Neural crest cell (in vitro differentiated cells): ENCODE measurements at regions not wholly inside any gene's neighbourhood (a gene's known extent, or its start where the extent isn't known, plus 50 kb on each side); places are given as distances from the start of the nearest gene placed in this dataset.

ENCODE experiments used
- DNase-seq: peaks from one replicate; pipeline ENCODE4 v3.0.0; 2021; ENCODE audit warnings: low read depth, mixed read lengths, low spot score
- H3K27ac Mint-ChIP-seq: one replicate; pipeline ENCODE4 v1.8.0; 2021; ENCODE audit warnings: mild to moderate bottlenecking, mixed read lengths; ENCODE audit not compliant: unreplicated experiment
- H3K27me3 Mint-ChIP-seq: 2 replicates; pipeline ENCODE4 v1.8.0; 2021; ENCODE audit warnings: low read depth, mild to moderate bottlenecking, mixed read lengths
- H3K36me3 Mint-ChIP-seq: 2 replicates; pipeline ENCODE4 v1.8.0; 2021; ENCODE audit warnings: low read depth, mild to moderate bottlenecking, mixed read lengths
- H3K4me1 Mint-ChIP-seq: 2 replicates; pipeline ENCODE4 v1.8.0; 2021; ENCODE audit warnings: mixed read lengths
- H3K4me3 Mint-ChIP-seq: one replicate; pipeline ENCODE4 v1.8.0; 2021; ENCODE audit warnings: mild to moderate bottlenecking, mixed read lengths
- H3K9me3 Mint-ChIP-seq: 2 replicates; pipeline ENCODE4 v1.8.0; 2021; ENCODE audit warnings: mixed read lengths
- CTCF ChIP-seq: fragments of 200-600 bp; sonication (generic); conservative IDR thresholded peaks from 2 replicates; pipeline ENCODE4 v1.5.0; 2021; ENCODE audit warnings: antibody characterized with exemption, mild to moderate bottlenecking

DNA sequence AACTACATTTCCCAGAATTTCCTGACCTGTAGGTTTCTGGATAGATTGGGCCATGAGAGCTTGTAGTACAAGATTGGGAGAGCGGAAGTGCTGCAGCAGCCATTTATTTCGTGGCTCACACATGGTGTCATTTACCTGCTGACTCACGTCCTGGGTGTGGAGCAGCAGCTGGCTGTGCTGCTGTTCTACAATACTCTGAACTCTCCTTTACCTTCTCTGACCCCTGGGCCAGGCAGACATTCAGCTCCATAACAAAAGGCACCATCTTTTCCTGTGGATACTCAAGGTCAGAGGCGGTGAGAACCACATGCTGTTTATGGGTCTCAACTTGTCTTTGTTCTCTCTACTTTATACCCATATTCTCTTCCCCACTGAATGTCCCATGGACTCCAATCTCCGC, 490.2 kb downstream of the IGSF11 start:
- no peak overlapping the region for H3K4me3 Mint-ChIP-seq

GRCh38 chr3:118548434-118548833, 486.2 kb downstream of the IGSF11 start:
- Mint-ChIP-seq H3K36me3 (no peaks in the 10 kb centered on the region), H3K4me1 (peaks cover 5% of the 10 kb centered on the region), H3K27me3 (no peaks in the 10 kb centered on the region), H3K27ac (no peak overlapping the region), H3K4me3 (no peak overlapping the region), H3K9me3 (no peaks in the 10 kb centered on the region)
- no peak for TF ChIP-seq CTCF
- no peak for DNase-seq

More for the DNA sequence above, 490.2 kb downstream of the IGSF11 start:
- peaks cover 5% of the 10 kb centered on the region for H3K4me1 Mint-ChIP-seq
- H3K27me3 Mint-ChIP-seq: no peaks in the 10 kb centered on the region
- H3K9me3 Mint-ChIP-seq: no peaks in the 10 kb centered on the region
- no peak overlapping the region for H3K27ac Mint-ChIP-seq
- no peaks in the 10 kb centered on the region for H3K36me3 Mint-ChIP-seq
- no peak for TF ChIP-seq CTCF
- no peak for DNase-seq

- no peak for TF ChIP-seq CTCF
- no peaks in the 10 kb centered on the region for H3K27me3 Mint-ChIP-seq
- no peak overlapping the region for H3K27ac Mint-ChIP-seq
- DNase-seq: no peak
- H3K36me3 Mint-ChIP-seq: no peaks in the 10 kb centered on the region
- H3K4me3 Mint-ChIP-seq: no peak overlapping the region
- peaks cover under 1% of the 10 kb centered on the region for H3K4me1 Mint-ChIP-seq
- no peaks in the 10 kb centered on the region for H3K9me3 Mint-ChIP-seq
Observed at GRCh38 chr3:118550122-118550521, 484.5 kb downstream of the IGSF11 start.

DNA sequence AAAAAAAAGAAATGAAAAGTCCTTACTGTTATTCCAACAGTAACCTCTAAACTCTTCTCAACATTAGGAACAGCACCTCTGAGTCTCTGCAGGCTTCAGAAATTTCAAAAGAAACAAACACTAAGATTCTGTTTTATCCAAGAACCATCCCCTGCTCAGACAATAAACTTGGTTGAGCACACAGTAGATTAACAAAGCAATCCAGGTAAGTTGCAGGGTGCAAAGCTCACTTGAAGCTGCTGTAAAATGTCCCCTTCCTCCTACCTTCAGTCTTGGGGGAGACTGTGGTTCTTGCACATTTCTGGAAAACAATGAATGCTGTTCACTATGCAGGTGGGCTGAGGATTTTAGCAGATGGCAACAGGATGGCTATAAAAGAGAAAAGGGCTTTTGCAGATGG, 484.1 kb downstream of the IGSF11 start:
- Mint-ChIP-seq H3K4me1 (no peaks in the 10 kb centered on the region), H3K9me3 (no peaks in the 10 kb centered on the region), H3K4me3 (no peak overlapping the region), H3K27me3 (no peaks in the 10 kb centered on the region), H3K36me3 (no peaks in the 10 kb centered on the region), H3K27ac (no peak overlapping the region)
- no peak for TF ChIP-seq CTCF
- DNase-seq: no peak

DNA sequence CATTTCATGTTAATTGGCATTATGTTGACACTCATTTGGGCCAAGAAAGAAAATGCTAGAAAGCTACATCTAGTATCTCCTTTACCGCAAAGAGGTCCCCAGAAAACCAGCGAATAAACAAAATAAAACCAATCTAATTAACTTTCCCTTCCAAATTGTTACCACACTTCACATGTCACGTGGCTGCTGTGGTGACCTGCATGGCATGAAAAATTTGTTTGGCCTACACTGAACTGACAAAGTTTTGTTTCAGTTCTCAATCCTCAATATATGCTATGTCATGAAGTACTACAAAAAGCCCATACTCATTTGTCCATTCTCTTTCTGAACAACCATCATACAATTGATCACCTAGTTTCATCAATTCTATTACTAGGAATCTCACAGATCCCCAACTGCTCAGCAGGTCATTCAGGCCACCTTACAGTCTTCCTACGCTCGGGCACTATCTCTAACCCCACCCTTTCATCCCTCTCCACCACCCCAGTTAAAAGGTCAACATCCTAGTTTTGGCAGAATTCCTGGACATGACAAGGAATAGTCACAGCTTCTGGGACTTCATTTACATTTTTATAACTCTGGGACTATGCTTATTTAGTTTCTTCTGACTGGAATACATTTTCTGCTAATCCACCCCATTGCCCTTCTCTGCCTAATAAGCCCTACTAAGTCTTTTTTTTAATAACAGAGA, 480.4 kb downstream of the IGSF11 start:
- H3K36me3 Mint-ChIP-seq: no peaks in the 10 kb centered on the region
- no peaks in the 10 kb centered on the region for H3K9me3 Mint-ChIP-seq
- no peak for TF ChIP-seq CTCF
- no peaks in the 10 kb centered on the region for H3K27me3 Mint-ChIP-seq
- DNase-seq: no peak
- no peaks in the 10 kb centered on the region for H3K4me1 Mint-ChIP-seq
- no peak overlapping the region for H3K4me3 Mint-ChIP-seq
- H3K27ac Mint-ChIP-seq: peak overlapping the region; percentile 69
